HCT116 (cell line): ENCODE measurements at regions not wholly inside any gene's neighbourhood (a gene's known extent, or its start where the extent isn't known, plus 50 kb on each side); places are given as distances from the start of the nearest gene placed in this dataset.

Source experiments
- ATAC-seq: fragments of 200-7000 bp; cut with Tn5 transposase; 2 replicates; pipeline ENCODE4 v1.9.1; 2020; ENCODE audit warnings: mild to moderate bottlenecking, moderate library complexity
- BruUV-seq: library from RNA; stranded (reverse); fragments of 400-500 nt; replicated peaks from 2 replicates; lab custom pipeline; 2021; lab: Mats Ljungman, UMichigan
- CTCF ChIA-PET: fragments of 300-600 bp; sonication (Branson Sonifier 250); formaldehyde crosslinking; loops from one replicate; lab custom pipeline; 2021; ENCODE audit warnings: antibody characterized with exemption; lab: Charles Lee
- POLR2A ChIA-PET: fragments of 300-600, 350-600 bp; sonication (Branson Sonifier 250); formaldehyde crosslinking; loops from one replicate; lab custom pipeline; 2021; ENCODE audit warnings: antibody characterized with exemption; lab: Charles Lee
- RAD21 ChIA-PET, 2 experiments: fragments of 300-600 bp; sonication (Branson Sonifier 250); formaldehyde crosslinking; loops; one replicate each; lab custom pipeline; 2023; ENCODE audit warnings: low total read pairs in 2 of 2; ENCODE audit not compliant: uncharacterized antibody in 2 of 2, unreplicated experiment in 2 of 2, low non-redundant PET in 1 of 2; lab: Charles Lee
- DNase-seq: peaks from one replicate; pipeline ENCODE4 v3.0.0-alpha.2; 2010; ENCODE audit warnings: low read depth, low spot score
- H2AFZ ChIP-seq: fragments of 200-600 bp; shearing (Covaris generic), sonication (generic); 2 replicates; pipeline ENCODE4 v1.6.1; 2017; ENCODE audit warnings: low read depth, mixed run types, mixed read lengths, antibody characterized with exemption, low read length; ENCODE audit not compliant: poor library complexity, severe bottlenecking
- H3K27ac ChIP-seq: 2 replicates; pipeline ENCODE4 v1.5.1; 2012; ENCODE audit warnings: low read depth, low read length
- H3K27me3 ChIP-seq: fragments of 200-600 bp; sonication (generic); 2 replicates; pipeline ENCODE4 v1.6.1; 2016; ENCODE audit warnings: mixed run types, low read length, mixed read lengths; ENCODE audit not compliant: insufficient read depth
- H3K36me3 ChIP-seq, 2 experiments: fragments of 200-500 bp in 1 of 2; fragments of 200-600 bp in 1 of 2; sonication (Bioruptor generic) in 1 of 2; sonication (generic) in 1 of 2; 2 replicates each; pipeline versions ENCODE4 v1.5.1 to v1.6.1; 2014 to 2016; ENCODE audit warnings: low read length in 2 of 2, inconsistent platforms in 1 of 2, mixed read lengths in 1 of 2, mixed run types in 1 of 2; ENCODE audit not compliant: insufficient read depth in 2 of 2, control insufficient read depth in 1 of 2
- H3K4me1 ChIP-seq, 2 experiments: fragments of 200-600 bp in 1 of 2; sonication (generic) in 1 of 2; 2 replicates each; pipeline versions ENCODE4 v1.5.1 to v1.6.1; 2012 to 2017; ENCODE audit warnings: low read length in 2 of 2, inconsistent platforms in 1 of 2, mild to moderate bottlenecking in 1 of 2, mixed read lengths in 1 of 2, mixed run types in 1 of 2, moderate library complexity in 1 of 2; ENCODE audit not compliant: insufficient read depth in 2 of 2, control insufficient read depth in 1 of 2
- H3K4me2 ChIP-seq: fragments of 200-600 bp; sonication (generic); 2 replicates; pipeline ENCODE4 v1.6.1; 2017; ENCODE audit warnings: mixed run types, low read length, mixed read lengths
- H3K4me3 ChIP-seq, 2 experiments: fragments of 200-600 bp in 1 of 2; sonication (generic) in 1 of 2; replicated peaks in 1 of 2; 2 replicates each; pipeline ENCODE4 v1.5.1; 2011 to 2016; ENCODE audit warnings: low read length in 2 of 2, control low read depth in 1 of 2, low read depth in 1 of 2, mild to moderate bottlenecking in 1 of 2, mixed read lengths in 1 of 2, mixed run types in 1 of 2
- H3K79me2 ChIP-seq: fragments of 200-600 bp; sonication (generic); 2 replicates; pipeline ENCODE4 v1.6.1; 2017; ENCODE audit warnings: mild to moderate bottlenecking, mixed run types, low read length, moderate library complexity, mixed read lengths; ENCODE audit not compliant: insufficient read depth
- H3K9ac ChIP-seq: fragments of 200-600 bp; sonication (generic); 2 replicates; pipeline ENCODE4 v1.6.1; 2016; ENCODE audit warnings: low read length, mixed read lengths
- H3K9me2 ChIP-seq: fragments of 200-600 bp; sonication (generic), shearing (Covaris generic); 2 replicates; pipeline ENCODE4 v1.6.1; 2017; ENCODE audit warnings: mixed run types, mild to moderate bottlenecking, moderate library complexity; ENCODE audit not compliant: insufficient read depth
- H3K9me3 ChIP-seq, 2 experiments: fragments of 200-500 bp in 1 of 2; fragments of 200-600 bp in 1 of 2; sonication (Bioruptor generic) in 1 of 2; sonication (generic) in 1 of 2; 2 replicates each; pipeline ENCODE4 v1.6.1; 2014 to 2017; ENCODE audit warnings: low read length in 2 of 2, mixed read lengths in 2 of 2, inconsistent platforms in 1 of 2, low read depth in 1 of 2, mild to moderate bottlenecking in 1 of 2, mixed run types in 1 of 2, moderate library complexity in 1 of 2; ENCODE audit not compliant: control insufficient read depth in 1 of 2, insufficient read depth in 1 of 2
- H4K20me1 ChIP-seq: fragments of 200-600 bp; sonication (generic), shearing (Covaris generic); 2 replicates; pipeline ENCODE4 v1.6.1; 2017; ENCODE audit warnings: mixed run types, mild to moderate bottlenecking, moderate library complexity; ENCODE audit not compliant: insufficient read depth
- ATF3 ChIP-seq: IDR thresholded peaks from 2 replicates; pipeline ENCODE4 v1.6.1; 2012
- CBX3 ChIP-seq: IDR thresholded peaks from 2 replicates; pipeline ENCODE4 v1.6.1; 2012; ENCODE audit warnings: low read depth
- CEBPB ChIP-seq: IDR thresholded peaks from 2 replicates; pipeline ENCODE4 v1.6.1; 2012; ENCODE audit warnings: low read depth
- EGR1 ChIP-seq: IDR thresholded peaks from 2 replicates; pipeline ENCODE4 v1.6.1; 2012; ENCODE audit warnings: low read depth
- ELF1 ChIP-seq: IDR thresholded peaks from 2 replicates; pipeline ENCODE4 v1.6.1; 2012; ENCODE audit warnings: low read depth, borderline replicate concordance
- EZH2 ChIP-seq: fragments of 200-600 bp; sonication (generic); IDR thresholded peaks from 2 replicates; pipeline ENCODE4 v1.6.1; 2017; ENCODE audit warnings: antibody characterized with exemption, mixed run types
- EZH2phosphoT487 ChIP-seq: fragments of 200-600 bp; IDR thresholded peaks from 2 replicates; pipeline ENCODE4 v1.6.1; 2018; ENCODE audit warnings: antibody characterized with exemption, borderline replicate concordance
- FOSL1 ChIP-seq: IDR thresholded peaks from 2 replicates; pipeline ENCODE4 v1.6.1; 2012; ENCODE audit warnings: low read depth
- JUND ChIP-seq: IDR thresholded peaks from 2 replicates; pipeline ENCODE4 v1.6.1; 2012
- MAX ChIP-seq: IDR thresholded peaks from 2 replicates; pipeline ENCODE4 v1.6.1; 2012
- POLR2A ChIP-seq: IDR thresholded peaks from 2 replicates; pipeline ENCODE4 v1.7.0; 2011; ENCODE audit warnings: borderline replicate concordance; ENCODE audit not compliant: insufficient read depth, insufficient read length; ENCODE audit errors: extremely low read depth
- POLR2AphosphoS5 ChIP-seq: IDR thresholded peaks from 2 replicates; pipeline ENCODE4 v1.6.1; 2011; ENCODE audit warnings: mild to moderate bottlenecking, low read depth, low read length, moderate library complexity
- RAD21 ChIP-seq: IDR thresholded peaks from 2 replicates; pipeline ENCODE4 v1.6.1; 2012; ENCODE audit warnings: low read depth, mild to moderate bottlenecking
- REST ChIP-seq: IDR thresholded peaks from 2 replicates; pipeline ENCODE4 v1.6.1; 2012; ENCODE audit warnings: low read depth
- SRF ChIP-seq: IDR thresholded peaks from 2 replicates; pipeline ENCODE4 v1.6.1; 2012; ENCODE audit warnings: low read depth
- TCF7L2 ChIP-seq: IDR thresholded peaks from 2 replicates; pipeline ENCODE4 v1.7.0; 2011; ENCODE audit warnings: borderline replicate concordance, inconsistent platforms; ENCODE audit not compliant: insufficient read depth, insufficient read length; ENCODE audit errors: extremely low read depth
- YY1 ChIP-seq: IDR thresholded peaks from 2 replicates; pipeline ENCODE4 v1.6.1; 2011; ENCODE audit warnings: low read length, low read depth, moderate library complexity, mild to moderate bottlenecking; ENCODE audit not compliant: insufficient replicate concordance; ENCODE audit errors: extremely low read depth
- ZFX ChIP-seq: fragments of 450-650 bp; IDR thresholded peaks from 2 replicates; pipeline ENCODE4 v1.6.1; 2017
- ZNF274 ChIP-seq: fragments of 200-500 bp; sonication (Bioruptor generic); IDR thresholded peaks from 2 replicates; pipeline ENCODE4 v1.6.1; 2014; ENCODE audit warnings: mild to moderate bottlenecking, low read depth, low read length, inconsistent platforms
- intact Hi-C: fragments of 100-400 bp; cut with micrococcal nuclease; formaldehyde crosslinking; loops from 2 replicates; pipeline ENCODE4 v1.10.0; 2022

- no TSS peak for BruUV-seq
- POLR2A ChIA-PET, result no interaction called here
- intact Hi-C loops, result no loop called here
Observed at GRCh38 chr1:188817814-188818213, 1659.8 kb downstream of the BRINP3 start.

More at GRCh38 chr1:188817814-188818213, 1659.8 kb downstream of the BRINP3 start:
- TF ChIP-seq YY1 (no peak), CBX3 (no peak), POLR2AphosphoS5 (no peak), ATF3 (no peak), POLR2A (no peak), REST (no peak), ZNF274 (no peak), RAD21 (no peak), EGR1 (no peak), ZFX (no peak), TCF7L2 (no peak), FOSL1 (no peak), EZH2phosphoT487 (no peak), CEBPB (no peak), ELF1 (no peak), JUND (no peak), MAX (no peak), SRF (no peak), EZH2 (no peak)
- TF ChIP-seq, all 23 proteins: peak for 0
- H3K9me2 ChIP-seq, result no peaks in the 10 kb centered on the region
- no peak for DNase-seq
- ChIA-PET CTCF (no interaction called here), RAD21 (no interaction called here)
- no peaks in the 10 kb centered on the region for H3K79me2 ChIP-seq
- no peaks in the 10 kb centered on the region for H3K9me3 ChIP-seq
- no peak overlapping the region for H3K27ac ChIP-seq
- no peak for ATAC-seq
- H4K20me1 ChIP-seq, result no peaks in the 10 kb centered on the region
- no peak overlapping the region for H3K4me2 ChIP-seq
- no peaks in the 10 kb centered on the region for H3K27me3 ChIP-seq
- H3K9ac ChIP-seq, result no peak overlapping the region
- H2AFZ ChIP-seq, result no peak overlapping the region
- H3K36me3 ChIP-seq, result no peaks in the 10 kb centered on the region
- H3K4me1 ChIP-seq, result no peaks in the 10 kb centered on the region
- no peak overlapping the region for H3K4me3 ChIP-seq
